ENCODE measurements at regions not wholly inside any gene's neighbourhood (a gene's known extent, or its start where the extent isn't known, plus 50 kb on each side); places are given as distances from the start of the nearest gene placed in this dataset.

GRCh38 chr4:120144634-120145033 lies 78.0 kb upstream of the MAD2L1 start:
- TF ChIP-seq MAX (IDR thresholded peaks at IDR 0.05; ENCODE audit: low read depth), result no peak
- no peak for TF ChIP-seq POLR2AphosphoS5 (IDR thresholded peaks at IDR 0.05; ENCODE audit: low read depth, low read length)
- no peak for TF ChIP-seq EP300 (IDR thresholded peaks at IDR 0.05; ENCODE audit: borderline replicate concordance in 1 of 2, low read depth in 1 of 2, low read length in 1 of 2)
- TF ChIP-seq CTCF (IDR thresholded peaks at IDR 0.05), result no peak
- TF ChIP-seq RAD21 (IDR thresholded peaks at IDR 0.05; ENCODE audit: low read length), result no peak
- TF ChIP-seq TAF1 (IDR thresholded peaks at IDR 0.05; ENCODE audit: borderline replicate concordance, low read depth, low read length), result no peak
- no peak for TF ChIP-seq SIN3A (IDR thresholded peaks at IDR 0.05; ENCODE audit: borderline replicate concordance, low read depth, low read length)
- no peak for TF ChIP-seq PBX3 (IDR thresholded peaks at IDR 0.05)
- no peak for TF ChIP-seq RFX5 (IDR thresholded peaks at IDR 0.05; ENCODE audit: low read length)
- no peak for TF ChIP-seq FOXJ3 (CRISPR knock-in tag; IDR thresholded peaks at IDR 0.05)
- no peak for TF ChIP-seq YY1 (IDR thresholded peaks at IDR 0.05; ENCODE audit: low read depth)
- no peak for TF ChIP-seq REST (IDR thresholded peaks at IDR 0.05; ENCODE audit: low read depth, low read length)
- no peak for TF ChIP-seq RXRA (IDR thresholded peaks at IDR 0.05; ENCODE audit: borderline replicate concordance, low read depth)
